MCF 10A (cell line): ENCODE measurements at regions not wholly inside any gene's neighbourhood (a gene's known extent, or its start where the extent isn't known, plus 50 kb on each side); places are given as distances from the start of the nearest gene placed in this dataset.

ENCODE experiments used
- BruUV-seq: library from RNA; stranded (reverse); fragments of 400-500 nt; replicated peaks from 2 replicates; lab custom pipeline; 2021; lab: Mats Ljungman, UMichigan
- CTCF ChIA-PET: fragments of 300-600 bp; sonication (Branson Sonifier 250); formaldehyde crosslinking; extraction: SDS; loops from one replicate; lab custom pipeline; 2021; ENCODE audit warnings: antibody characterized with exemption, inconsistent platforms; lab: Yijun Ruan, JAX
- POLR2A ChIA-PET: fragments of 300-600, 350-650 bp; sonication (Branson Sonifier 250); formaldehyde crosslinking; extraction: SDS; loops from one replicate; lab custom pipeline; 2020; ENCODE audit warnings: antibody characterized with exemption, inconsistent platforms; lab: Yijun Ruan, JAX
- DNase-seq: peaks from one replicate; pipeline ENCODE4 v3.0.0-alpha.2; 2018; ENCODE audit not compliant: unreplicated experiment
- H3K27ac Mint-ChIP-seq: one replicate; pipeline ENCODE4 v1.8.0; 2022; ENCODE audit warnings: mild to moderate bottlenecking, low read depth, mixed read lengths; ENCODE audit not compliant: unreplicated experiment
- H3K27me3 Mint-ChIP-seq: one replicate; pipeline ENCODE4 v1.8.0; 2022; ENCODE audit warnings: mixed read lengths; ENCODE audit not compliant: insufficient read depth, unreplicated experiment
- H3K36me3 Mint-ChIP-seq: one replicate; pipeline ENCODE4 v1.8.0; 2022; ENCODE audit warnings: mild to moderate bottlenecking, moderate library complexity, mixed read lengths; ENCODE audit not compliant: insufficient read depth, unreplicated experiment
- H3K4me1 Mint-ChIP-seq: one replicate; pipeline ENCODE4 v1.8.0; 2022; ENCODE audit warnings: mixed read lengths; ENCODE audit not compliant: insufficient read depth, unreplicated experiment
- H3K4me3 Mint-ChIP-seq: one replicate; pipeline ENCODE4 v1.8.0; 2022; ENCODE audit warnings: mild to moderate bottlenecking, moderate library complexity, mixed read lengths; ENCODE audit not compliant: unreplicated experiment
- H3K9me3 Mint-ChIP-seq: one replicate; pipeline ENCODE4 v1.8.0; 2022; ENCODE audit warnings: mixed read lengths; ENCODE audit not compliant: unreplicated experiment
- intact Hi-C: fragments of 100-400 bp; cut with micrococcal nuclease; formaldehyde crosslinking; loops from 2 replicates; pipeline ENCODE4 v1.14.1; 2022
- TF ChIP-seq, protein P1 (sequence below): fragments of 200-600 bp; IDR thresholded peaks from one replicate; pipeline ENCODE4 v1.8.0; 2022; ENCODE audit warnings: antibody characterized with exemption, mild to moderate bottlenecking; ENCODE audit not compliant: unreplicated experiment

DNA sequence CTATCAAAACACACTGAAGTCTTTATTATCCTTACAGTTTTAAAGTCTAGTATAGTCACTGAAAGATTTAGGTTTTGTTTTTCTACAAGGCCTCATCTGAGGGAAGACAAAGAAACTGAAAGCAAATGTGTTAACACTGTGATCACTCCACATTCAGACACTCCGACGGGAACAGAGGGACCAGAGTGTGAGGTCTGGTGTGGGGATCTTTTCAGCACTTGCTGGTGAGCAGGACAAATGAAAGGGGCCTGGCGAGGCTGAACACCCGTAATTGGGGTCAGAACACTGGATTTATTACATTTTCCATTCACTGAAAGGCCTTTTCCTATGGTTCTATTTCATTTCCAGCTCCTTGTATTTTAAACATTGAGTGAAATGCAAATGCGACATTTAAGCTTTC, 910.5 kb downstream of the CDH11 start:
- intact Hi-C loops = no loop called here
- TF ChIP-seq, protein P1, sequence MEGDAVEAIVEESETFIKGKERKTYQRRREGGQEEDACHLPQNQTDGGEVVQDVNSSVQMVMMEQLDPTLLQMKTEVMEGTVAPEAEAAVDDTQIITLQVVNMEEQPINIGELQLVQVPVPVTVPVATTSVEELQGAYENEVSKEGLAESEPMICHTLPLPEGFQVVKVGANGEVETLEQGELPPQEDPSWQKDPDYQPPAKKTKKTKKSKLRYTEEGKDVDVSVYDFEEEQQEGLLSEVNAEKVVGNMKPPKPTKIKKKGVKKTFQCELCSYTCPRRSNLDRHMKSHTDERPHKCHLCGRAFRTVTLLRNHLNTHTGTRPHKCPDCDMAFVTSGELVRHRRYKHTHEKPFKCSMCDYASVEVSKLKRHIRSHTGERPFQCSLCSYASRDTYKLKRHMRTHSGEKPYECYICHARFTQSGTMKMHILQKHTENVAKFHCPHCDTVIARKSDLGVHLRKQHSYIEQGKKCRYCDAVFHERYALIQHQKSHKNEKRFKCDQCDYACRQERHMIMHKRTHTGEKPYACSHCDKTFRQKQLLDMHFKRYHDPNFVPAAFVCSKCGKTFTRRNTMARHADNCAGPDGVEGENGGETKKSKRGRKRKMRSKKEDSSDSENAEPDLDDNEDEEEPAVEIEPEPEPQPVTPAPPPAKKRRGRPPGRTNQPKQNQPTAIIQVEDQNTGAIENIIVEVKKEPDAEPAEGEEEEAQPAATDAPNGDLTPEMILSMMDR = no peak
- Mint-ChIP-seq H3K27me3 (no peaks in the 10 kb centered on the region), H3K36me3 (no peaks in the 10 kb centered on the region), H3K27ac (no peak overlapping the region), H3K9me3 (no peaks in the 10 kb centered on the region), H3K4me3 (no peak overlapping the region), H3K4me1 (no peaks in the 10 kb centered on the region)
- CTCF ChIA-PET = no interaction called here
- BruUV-seq = no TSS peak
- POLR2A ChIA-PET = interaction anchor here (0.7 kb wide), 1 partner anchor 776 kb away, joined by 3 read pairs; no protein-coding TSS in a partner anchor
- no peak for DNase-seq

DNA sequence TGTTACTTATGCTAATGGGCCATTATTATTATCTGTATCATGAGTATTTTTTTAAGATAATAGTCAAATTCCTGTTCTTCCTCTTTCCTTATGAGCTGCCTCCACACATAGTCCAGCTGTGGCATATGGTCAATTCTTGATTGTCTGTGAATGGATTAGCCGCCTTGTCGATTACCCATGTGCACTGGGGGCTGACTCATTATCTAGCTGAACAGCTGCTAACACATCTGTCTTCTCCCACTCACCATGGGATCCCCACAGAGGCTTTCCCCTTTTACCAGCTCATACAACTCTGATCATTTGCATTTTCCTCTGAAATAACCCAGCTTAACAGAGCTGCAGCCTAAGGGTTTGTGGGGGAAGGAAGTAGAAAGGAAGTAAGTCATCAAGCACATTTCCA, 915.0 kb downstream of the CDH11 start:
- no peaks in the 10 kb centered on the region for H3K27me3 Mint-ChIP-seq
- CTCF ChIA-PET = interaction anchor here (0.6 kb wide), 2 partner anchors 105 to 1532 kb away, joined by 3 read pairs; no protein-coding TSS in a partner anchor
- TF ChIP-seq, protein P1 = no peak
- no TSS peak for BruUV-seq
- intact Hi-C loops = no loop called here
- no peak for DNase-seq
- no peaks in the 10 kb centered on the region for H3K36me3 Mint-ChIP-seq
- H3K4me3 Mint-ChIP-seq = no peak overlapping the region
- no peaks in the 10 kb centered on the region for H3K9me3 Mint-ChIP-seq
- POLR2A ChIA-PET = interaction anchor here (0.7 kb wide), 1 partner anchor 19 kb away, joined by 5 read pairs; no protein-coding TSS in a partner anchor
- H3K4me1 Mint-ChIP-seq = no peaks in the 10 kb centered on the region
- H3K27ac Mint-ChIP-seq = no peak overlapping the region

DNA sequence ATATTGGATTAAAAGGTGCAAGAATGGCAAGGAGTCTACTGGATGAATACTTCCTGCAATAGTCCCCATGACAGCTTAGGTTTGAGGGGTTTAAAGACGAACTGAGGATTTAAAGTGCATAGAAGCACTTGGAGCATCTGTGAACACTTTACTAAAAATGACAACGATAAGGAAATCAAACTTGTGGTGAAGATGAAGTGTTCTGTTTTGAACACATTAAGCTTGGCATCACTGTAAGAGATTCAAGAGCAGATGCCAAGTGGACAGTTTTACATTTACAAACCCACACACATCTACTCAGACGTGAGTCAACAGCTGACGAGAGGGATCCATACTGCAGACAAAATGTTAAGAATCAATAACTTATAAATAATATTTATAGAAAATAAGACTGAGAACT, 918.7 kb downstream of the CDH11 start:
- intact Hi-C loops = no loop called here
- CTCF ChIA-PET = interaction anchor here (0.6 kb wide), 1 partner anchor 61 kb away, joined by 4 read pairs; no protein-coding TSS in a partner anchor
- POLR2A ChIA-PET = interaction anchor here (0.7 to 1.4 kb wide), 2 partner anchors 10 to 19 kb away, joined by 3 read pairs; no protein-coding TSS in a partner anchor
- H3K27me3 Mint-ChIP-seq = no peaks in the 10 kb centered on the region
- no peaks in the 10 kb centered on the region for H3K36me3 Mint-ChIP-seq
- no peak overlapping the region for H3K4me3 Mint-ChIP-seq
- no peak overlapping the region for H3K27ac Mint-ChIP-seq
- DNase-seq = no peak
- H3K4me1 Mint-ChIP-seq = no peaks in the 10 kb centered on the region
- TF ChIP-seq, protein P1 = no peak
- no peaks in the 10 kb centered on the region for H3K9me3 Mint-ChIP-seq
- no TSS peak for BruUV-seq

DNA sequence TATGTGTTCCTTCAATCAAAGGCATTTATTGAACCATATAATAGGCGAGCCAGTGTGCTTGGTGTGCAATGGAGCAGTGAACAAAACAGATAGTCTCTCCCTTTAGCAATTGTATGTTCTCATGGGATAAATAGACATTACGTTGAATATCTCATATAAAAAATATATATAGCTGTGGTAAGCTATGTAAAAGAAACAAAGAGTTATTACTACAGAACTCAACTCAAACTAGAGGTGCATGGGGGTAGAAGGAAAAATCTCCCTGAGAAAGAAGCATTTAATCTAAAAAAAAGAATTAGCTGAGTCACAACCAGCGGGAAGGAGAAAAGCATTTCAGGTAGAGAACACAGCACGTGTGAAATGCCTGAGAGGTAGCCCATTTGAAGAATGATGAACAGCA, 919.3 kb downstream of the CDH11 start:
- H3K36me3 Mint-ChIP-seq = no peaks in the 10 kb centered on the region
- no peak overlapping the region for H3K27ac Mint-ChIP-seq
- ChIA-PET POLR2A (interaction anchor here (1.4 kb wide), 1 partner anchor 19 kb away, joined by 3 read pairs; no protein-coding TSS in a partner anchor), CTCF (no interaction called here)
- TF ChIP-seq, protein P1 = no peak
- DNase-seq = no peak
- no peaks in the 10 kb centered on the region for H3K27me3 Mint-ChIP-seq
- H3K9me3 Mint-ChIP-seq = no peaks in the 10 kb centered on the region
- intact Hi-C loops = no loop called here
- BruUV-seq = no TSS peak
- no peaks in the 10 kb centered on the region for H3K4me1 Mint-ChIP-seq
- H3K4me3 Mint-ChIP-seq = no peak overlapping the region
